ENCODE measurements at regions not wholly inside any gene's neighbourhood (a gene's known extent, or its start where the extent isn't known, plus 50 kb on each side); places are given as distances from the start of the nearest gene placed in this dataset.

DNA sequence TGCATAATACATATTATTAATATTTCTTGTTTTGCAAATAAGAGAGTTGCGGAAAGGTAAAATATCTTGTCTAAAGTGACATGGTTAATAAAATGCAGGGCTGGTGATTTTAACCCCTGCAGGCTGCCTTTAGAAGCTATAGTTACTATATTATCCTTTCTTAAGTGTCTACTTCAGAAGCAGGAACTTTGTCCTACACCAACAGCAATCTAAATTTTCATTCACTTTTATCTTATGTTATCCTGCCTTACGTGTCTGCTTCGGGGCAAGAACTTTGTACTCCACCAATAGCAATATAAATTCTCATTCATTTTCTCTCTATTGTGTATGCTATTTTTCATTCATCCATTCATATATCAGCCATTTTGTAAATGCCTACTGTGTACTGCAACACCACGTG is 719.5 kb downstream of the TLR4 start:
- DNase-seq (ENCODE audit: low read depth, low spot score) = no peak
- no peak overlapping the region for H3K4me3 ChIP-seq (ENCODE audit: low read depth, low read length)
- in situ Hi-C loops (cut with HindIII; ENCODE audit: low sequenced_read_pairs) = no loop called here
- TF ChIP-seq, protein P1, sequence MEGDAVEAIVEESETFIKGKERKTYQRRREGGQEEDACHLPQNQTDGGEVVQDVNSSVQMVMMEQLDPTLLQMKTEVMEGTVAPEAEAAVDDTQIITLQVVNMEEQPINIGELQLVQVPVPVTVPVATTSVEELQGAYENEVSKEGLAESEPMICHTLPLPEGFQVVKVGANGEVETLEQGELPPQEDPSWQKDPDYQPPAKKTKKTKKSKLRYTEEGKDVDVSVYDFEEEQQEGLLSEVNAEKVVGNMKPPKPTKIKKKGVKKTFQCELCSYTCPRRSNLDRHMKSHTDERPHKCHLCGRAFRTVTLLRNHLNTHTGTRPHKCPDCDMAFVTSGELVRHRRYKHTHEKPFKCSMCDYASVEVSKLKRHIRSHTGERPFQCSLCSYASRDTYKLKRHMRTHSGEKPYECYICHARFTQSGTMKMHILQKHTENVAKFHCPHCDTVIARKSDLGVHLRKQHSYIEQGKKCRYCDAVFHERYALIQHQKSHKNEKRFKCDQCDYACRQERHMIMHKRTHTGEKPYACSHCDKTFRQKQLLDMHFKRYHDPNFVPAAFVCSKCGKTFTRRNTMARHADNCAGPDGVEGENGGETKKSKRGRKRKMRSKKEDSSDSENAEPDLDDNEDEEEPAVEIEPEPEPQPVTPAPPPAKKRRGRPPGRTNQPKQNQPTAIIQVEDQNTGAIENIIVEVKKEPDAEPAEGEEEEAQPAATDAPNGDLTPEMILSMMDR (IDR thresholded peaks at IDR 0.05; ENCODE audit: low read depth, low read length) = no peak

DNA sequence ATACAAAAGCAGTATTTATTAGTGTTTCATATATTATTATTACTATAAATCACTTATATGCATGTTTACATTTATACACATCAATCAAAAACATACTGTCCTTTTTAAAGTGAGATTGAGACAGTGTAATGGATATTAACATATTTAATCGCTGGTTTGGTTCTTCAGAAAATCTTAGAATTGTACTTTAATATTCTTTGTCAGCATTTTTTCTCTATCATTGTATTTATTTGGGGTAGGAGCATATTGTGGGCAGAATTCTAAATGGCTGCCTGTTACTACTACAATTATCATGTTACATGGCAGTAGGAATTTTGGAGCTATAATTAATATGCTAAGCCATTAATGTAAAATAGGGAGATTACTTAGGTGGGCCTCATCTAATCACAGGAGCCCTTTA is 722.6 kb downstream of the TLR4 start:
- no peak overlapping the region for H3K4me3 ChIP-seq (ENCODE audit: low read depth, low read length)
- TF ChIP-seq, protein P1 (IDR thresholded peaks at IDR 0.05; ENCODE audit: low read depth, low read length) = no peak
- no peak for DNase-seq (ENCODE audit: low read depth, low spot score)
- in situ Hi-C loops (cut with HindIII; ENCODE audit: low sequenced_read_pairs) = no loop called here

DNA sequence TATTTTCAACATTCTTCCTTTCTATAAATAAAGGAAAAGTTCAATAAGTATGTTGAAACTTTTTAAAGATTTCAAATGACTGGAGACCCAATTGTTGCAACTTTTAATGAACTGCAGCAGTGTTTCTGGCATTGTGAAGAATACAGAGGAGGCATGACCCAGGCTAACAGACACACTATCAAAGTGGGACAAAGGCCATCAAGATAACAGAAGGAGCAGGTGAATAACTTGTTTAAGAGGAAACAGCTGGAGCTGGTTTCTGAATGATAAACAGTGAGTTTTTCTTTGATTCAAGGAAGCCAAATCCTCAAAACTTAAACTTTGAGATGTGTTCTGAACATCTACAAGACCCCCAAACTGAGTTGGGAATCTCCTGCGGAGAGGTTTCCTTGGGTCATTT is 734.6 kb downstream of the TLR4 start:
- TF ChIP-seq, protein P1 (IDR thresholded peaks at IDR 0.05; ENCODE audit: low read depth, low read length) = no peak
- DNase-seq (ENCODE audit: low read depth, low spot score) = no peak
- H3K4me3 ChIP-seq (ENCODE audit: low read depth, low read length) = no peak overlapping the region
- in situ Hi-C loops (cut with HindIII; ENCODE audit: low sequenced_read_pairs) = no loop called here

DNA sequence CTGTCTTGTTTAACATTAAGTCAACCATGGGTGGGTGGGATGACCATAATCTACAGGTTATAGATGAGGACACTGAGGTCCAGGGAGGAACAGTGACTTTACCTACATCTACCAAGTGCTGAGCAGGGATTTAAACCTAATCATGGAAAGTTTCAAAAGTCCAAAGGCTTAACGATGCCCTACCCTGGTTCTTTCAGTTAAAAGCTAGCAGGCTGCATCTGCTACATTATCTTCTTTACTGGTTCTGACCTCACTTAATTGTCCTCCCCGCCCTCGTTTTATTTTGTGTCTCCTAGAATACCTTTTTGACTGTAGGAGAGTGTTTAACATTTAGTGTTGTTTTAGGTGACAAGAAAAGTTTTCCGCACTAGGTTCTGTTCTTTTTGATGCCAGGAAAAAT is 735.2 kb downstream of the TLR4 start:
- TF ChIP-seq, protein P1 (IDR thresholded peaks at IDR 0.05; ENCODE audit: low read depth, low read length) = no peak
- in situ Hi-C loops (cut with HindIII; ENCODE audit: low sequenced_read_pairs) = no loop called here
- no peak for DNase-seq (ENCODE audit: low read depth, low spot score)
- H3K4me3 ChIP-seq (ENCODE audit: low read depth, low read length) = no peak overlapping the region

DNA sequence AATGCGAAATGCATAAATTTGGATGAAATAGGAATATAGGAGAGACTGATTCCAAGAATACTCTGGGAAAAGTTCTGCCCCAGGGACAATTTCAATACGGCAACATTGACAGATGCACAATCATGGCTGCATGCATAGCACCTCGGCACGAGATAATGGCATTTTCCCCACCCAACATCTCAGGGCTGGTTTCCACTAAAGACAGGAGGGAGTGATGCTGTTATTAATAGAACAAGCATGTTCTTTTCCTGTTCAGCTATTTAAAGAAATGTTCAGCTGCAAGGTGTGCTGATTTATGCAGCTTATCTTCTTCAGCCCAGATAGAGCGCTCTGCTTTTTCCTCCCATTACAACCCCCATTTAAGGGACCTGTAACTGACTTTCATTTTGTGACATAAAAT is 740.2 kb downstream of the TLR4 start:
- in situ Hi-C loops (cut with HindIII; ENCODE audit: low sequenced_read_pairs) = no loop called here
- TF ChIP-seq, protein P1 (IDR thresholded peaks at IDR 0.05; ENCODE audit: low read depth, low read length) = no peak

DNA sequence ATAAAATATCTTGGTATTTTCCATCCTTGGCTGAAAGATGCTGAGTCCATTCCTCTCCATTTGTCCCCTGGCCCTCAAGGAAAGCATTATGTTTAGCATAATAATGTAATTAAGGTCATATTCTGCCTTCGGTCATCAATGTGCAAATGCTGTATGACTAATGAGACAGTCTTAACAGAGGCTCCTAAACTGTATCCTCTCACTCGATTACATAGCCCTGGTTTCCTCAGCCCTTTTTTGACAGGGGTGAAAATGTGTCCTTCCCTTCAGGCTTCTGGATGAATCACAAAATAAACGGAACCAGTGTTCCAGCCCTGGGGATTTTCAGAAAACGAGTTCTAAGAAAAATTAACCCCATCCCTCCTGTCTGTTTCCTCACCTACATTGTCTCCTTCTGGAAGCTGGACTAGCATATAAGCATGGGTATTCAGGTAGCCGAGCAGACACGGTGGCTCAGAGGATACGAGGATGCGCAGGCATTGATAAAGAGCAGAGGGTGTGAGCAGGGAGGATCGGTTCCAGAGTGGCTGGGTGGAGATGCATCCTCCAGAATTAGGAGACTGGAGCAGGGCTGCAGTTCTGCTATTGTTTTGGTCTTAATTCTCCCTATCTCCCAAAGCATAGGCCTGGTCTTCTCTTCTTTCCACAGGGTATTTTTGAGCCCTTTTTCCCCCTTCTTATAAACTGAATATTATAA is 742.9 kb downstream of the TLR4 start:
- TF ChIP-seq, protein P1 (IDR thresholded peaks at IDR 0.05; ENCODE audit: low read depth, low read length) = no peak
- H3K4me3 ChIP-seq (ENCODE audit: low read depth, low read length) = no peak overlapping the region
- in situ Hi-C loops (cut with HindIII; ENCODE audit: low sequenced_read_pairs) = no loop called here
- no peak for DNase-seq (ENCODE audit: low read depth, low spot score)

More for the DNA sequence above, 740.2 kb downstream of the TLR4 start:
- no peak for DNase-seq (ENCODE audit: low read depth, low spot score)
- H3K4me3 ChIP-seq (ENCODE audit: low read depth, low read length) = no peak overlapping the region
